Lower leg skin (tissue), 3 donors: ENCODE measurements at regions not wholly inside any gene's neighbourhood (a gene's known extent, or its start where the extent isn't known, plus 50 kb on each side); places are given as distances from the start of the nearest gene placed in this dataset.

Experiments used
- POLR2A ChIP-seq, 2 donors: fragments of 450-650 bp; IDR thresholded peaks; one replicate each; pipeline ENCODE4 v1.6.1; 2016 to 2017; ENCODE audit warnings: antibody characterized with exemption in 2 of 2, mild to moderate bottlenecking in 1 of 2, moderate library complexity in 1 of 2
- TF ChIP-seq, protein P1 (sequence below), 3 donors: fragments of 450-650 bp; IDR thresholded peaks; one replicate each; pipeline ENCODE4 v1.5.1; 2016; ENCODE audit warnings: antibody characterized with exemption in 3 of 3, mild to moderate bottlenecking in 3 of 3, moderate library complexity in 2 of 3

DNA sequence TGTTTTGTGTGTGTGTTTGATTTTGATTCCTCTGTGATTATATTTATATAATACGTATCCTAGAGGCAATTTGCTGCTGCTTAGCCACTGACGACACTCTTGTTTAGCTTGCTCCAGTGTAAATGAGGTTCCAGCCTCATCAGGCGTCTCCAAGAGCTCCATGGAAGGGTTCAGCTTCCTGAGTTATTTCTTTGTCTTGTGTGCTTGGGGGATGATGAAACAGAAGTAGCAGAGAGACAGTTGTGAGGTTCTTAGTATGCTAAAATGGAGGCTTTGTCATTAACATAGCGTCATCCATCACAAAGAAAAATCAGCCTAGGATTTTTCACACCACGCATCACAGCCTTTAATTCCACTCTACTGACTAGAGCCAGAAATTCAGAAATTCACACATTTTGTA, 85.1 kb downstream of the KLF6 start:
- TF ChIP-seq POLR2A (IDR thresholded peaks at IDR 0.05) = no peak
- TF ChIP-seq, protein P1, sequence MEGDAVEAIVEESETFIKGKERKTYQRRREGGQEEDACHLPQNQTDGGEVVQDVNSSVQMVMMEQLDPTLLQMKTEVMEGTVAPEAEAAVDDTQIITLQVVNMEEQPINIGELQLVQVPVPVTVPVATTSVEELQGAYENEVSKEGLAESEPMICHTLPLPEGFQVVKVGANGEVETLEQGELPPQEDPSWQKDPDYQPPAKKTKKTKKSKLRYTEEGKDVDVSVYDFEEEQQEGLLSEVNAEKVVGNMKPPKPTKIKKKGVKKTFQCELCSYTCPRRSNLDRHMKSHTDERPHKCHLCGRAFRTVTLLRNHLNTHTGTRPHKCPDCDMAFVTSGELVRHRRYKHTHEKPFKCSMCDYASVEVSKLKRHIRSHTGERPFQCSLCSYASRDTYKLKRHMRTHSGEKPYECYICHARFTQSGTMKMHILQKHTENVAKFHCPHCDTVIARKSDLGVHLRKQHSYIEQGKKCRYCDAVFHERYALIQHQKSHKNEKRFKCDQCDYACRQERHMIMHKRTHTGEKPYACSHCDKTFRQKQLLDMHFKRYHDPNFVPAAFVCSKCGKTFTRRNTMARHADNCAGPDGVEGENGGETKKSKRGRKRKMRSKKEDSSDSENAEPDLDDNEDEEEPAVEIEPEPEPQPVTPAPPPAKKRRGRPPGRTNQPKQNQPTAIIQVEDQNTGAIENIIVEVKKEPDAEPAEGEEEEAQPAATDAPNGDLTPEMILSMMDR (IDR thresholded peaks at IDR 0.05) = no peak
